ENCODE measurements at regions not wholly inside any gene's neighbourhood (a gene's known extent, or its start where the extent isn't known, plus 50 kb on each side); places are given as distances from the start of the nearest gene placed in this dataset.

DNA sequence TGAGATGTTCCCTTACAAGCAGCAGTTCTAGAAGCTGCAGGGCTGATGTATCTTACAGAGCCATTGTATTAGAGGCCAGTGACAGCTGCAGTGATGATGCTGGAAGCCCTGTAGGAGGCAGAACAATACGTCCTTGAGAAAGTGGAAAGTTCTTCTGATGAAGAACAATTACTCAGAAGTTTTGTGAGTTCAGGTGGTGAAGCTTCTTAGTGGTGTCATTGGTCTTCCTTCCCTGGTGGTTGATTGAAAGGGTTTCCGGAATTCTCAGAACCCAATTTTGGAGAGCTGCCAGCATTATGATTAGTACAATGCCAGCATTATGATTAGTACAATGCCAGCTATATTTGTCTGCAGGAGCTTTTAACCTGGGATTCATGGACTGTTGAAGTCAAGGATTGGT is 356.4 kb downstream of the MFSD1 start:
- TF ChIP-seq ZFP3 (CRISPR knock-in tag; IDR thresholded peaks at IDR 0.05) (no peak), RARB (CRISPR knock-in tag; IDR thresholded peaks at IDR 0.05) (no peak), BACH2 (CRISPR knock-in tag; IDR thresholded peaks at IDR 0.05; ENCODE audit: borderline replicate concordance) (no peak), TOX (CRISPR knock-in tag; IDR thresholded peaks at IDR 0.05; ENCODE audit: borderline replicate concordance) (no peak), ESRRG (CRISPR knock-in tag; IDR thresholded peaks at IDR 0.05) (no peak), GLIS3 (CRISPR knock-in tag; IDR thresholded peaks at IDR 0.05) (no peak), POU6F1 (CRISPR knock-in tag; IDR thresholded peaks at IDR 0.05; ENCODE audit: borderline replicate concordance, low read depth) (no peak)
- TF ChIP-seq, protein P1, sequence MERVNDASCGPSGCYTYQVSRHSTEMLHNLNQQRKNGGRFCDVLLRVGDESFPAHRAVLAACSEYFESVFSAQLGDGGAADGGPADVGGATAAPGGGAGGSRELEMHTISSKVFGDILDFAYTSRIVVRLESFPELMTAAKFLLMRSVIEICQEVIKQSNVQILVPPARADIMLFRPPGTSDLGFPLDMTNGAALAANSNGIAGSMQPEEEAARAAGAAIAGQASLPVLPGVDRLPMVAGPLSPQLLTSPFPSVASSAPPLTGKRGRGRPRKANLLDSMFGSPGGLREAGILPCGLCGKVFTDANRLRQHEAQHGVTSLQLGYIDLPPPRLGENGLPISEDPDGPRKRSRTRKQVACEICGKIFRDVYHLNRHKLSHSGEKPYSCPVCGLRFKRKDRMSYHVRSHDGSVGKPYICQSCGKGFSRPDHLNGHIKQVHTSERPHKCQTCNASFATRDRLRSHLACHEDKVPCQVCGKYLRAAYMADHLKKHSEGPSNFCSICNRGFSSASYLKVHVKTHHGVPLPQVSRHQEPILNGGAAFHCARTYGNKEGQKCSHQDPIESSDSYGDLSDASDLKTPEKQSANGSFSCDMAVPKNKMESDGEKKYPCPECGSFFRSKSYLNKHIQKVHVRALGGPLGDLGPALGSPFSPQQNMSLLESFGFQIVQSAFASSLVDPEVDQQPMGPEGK (CRISPR knock-in tag; IDR thresholded peaks at IDR 0.05; ENCODE audit: borderline replicate concordance): no peak

Data from SK-N-SH treated with all-trans-retinoic acid at 6 μM for 48 hours (cell line).